GM12801 (cell line): ENCODE measurements at regions not wholly inside any gene's neighbourhood (a gene's known extent, or its start where the extent isn't known, plus 50 kb on each side); places are given as distances from the start of the nearest gene placed in this dataset.

Experiments used
- TF ChIP-seq, protein P1 (sequence below): IDR thresholded peaks from one replicate; pipeline ENCODE4 v1.5.1; 2011; ENCODE audit warnings: control low read depth; ENCODE audit not compliant: insufficient read length; ENCODE audit errors: extremely low read depth

DNA sequence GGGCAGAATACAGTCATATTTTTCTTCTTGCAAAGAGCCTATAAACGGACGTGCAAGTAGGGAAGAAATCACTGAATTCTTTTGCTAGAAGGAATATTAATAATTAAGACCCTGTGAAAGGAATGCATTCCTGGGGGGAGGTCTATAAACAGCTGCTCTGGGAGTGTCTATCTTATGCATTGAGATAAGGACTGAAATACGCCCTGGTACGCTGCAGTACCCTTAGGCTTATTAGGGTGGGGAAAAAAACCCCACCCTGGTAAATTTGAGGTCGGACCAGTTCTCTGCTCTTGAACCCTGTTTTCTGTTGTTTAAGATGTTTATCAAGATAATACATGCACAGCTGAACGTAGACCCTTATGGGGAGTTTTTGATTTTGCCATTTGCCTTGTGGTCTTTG lies 100.0 kb upstream of the KBTBD8 start:
- TF ChIP-seq, protein P1, sequence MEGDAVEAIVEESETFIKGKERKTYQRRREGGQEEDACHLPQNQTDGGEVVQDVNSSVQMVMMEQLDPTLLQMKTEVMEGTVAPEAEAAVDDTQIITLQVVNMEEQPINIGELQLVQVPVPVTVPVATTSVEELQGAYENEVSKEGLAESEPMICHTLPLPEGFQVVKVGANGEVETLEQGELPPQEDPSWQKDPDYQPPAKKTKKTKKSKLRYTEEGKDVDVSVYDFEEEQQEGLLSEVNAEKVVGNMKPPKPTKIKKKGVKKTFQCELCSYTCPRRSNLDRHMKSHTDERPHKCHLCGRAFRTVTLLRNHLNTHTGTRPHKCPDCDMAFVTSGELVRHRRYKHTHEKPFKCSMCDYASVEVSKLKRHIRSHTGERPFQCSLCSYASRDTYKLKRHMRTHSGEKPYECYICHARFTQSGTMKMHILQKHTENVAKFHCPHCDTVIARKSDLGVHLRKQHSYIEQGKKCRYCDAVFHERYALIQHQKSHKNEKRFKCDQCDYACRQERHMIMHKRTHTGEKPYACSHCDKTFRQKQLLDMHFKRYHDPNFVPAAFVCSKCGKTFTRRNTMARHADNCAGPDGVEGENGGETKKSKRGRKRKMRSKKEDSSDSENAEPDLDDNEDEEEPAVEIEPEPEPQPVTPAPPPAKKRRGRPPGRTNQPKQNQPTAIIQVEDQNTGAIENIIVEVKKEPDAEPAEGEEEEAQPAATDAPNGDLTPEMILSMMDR, result no peak

DNA sequence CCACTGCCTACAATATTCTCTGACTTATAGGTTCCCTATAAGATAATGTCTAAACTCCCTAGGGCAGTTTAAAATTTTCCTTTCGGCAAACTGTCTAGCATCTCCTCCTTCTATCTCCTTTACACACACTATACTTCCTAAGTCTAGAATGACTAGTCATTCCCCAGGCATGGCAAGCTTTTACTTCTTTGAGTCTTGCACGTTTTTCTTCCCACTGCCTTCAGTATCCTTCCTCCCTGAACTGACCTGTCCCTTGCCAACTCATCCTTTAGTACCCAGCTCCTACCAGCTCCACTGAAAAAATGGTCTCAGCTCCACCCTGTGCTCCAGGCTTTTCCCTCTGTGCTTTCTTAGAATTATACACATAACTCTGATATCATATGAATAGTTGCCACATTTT lies 93.8 kb upstream of the KBTBD8 start:
- TF ChIP-seq, protein P1, result no peak

DNA sequence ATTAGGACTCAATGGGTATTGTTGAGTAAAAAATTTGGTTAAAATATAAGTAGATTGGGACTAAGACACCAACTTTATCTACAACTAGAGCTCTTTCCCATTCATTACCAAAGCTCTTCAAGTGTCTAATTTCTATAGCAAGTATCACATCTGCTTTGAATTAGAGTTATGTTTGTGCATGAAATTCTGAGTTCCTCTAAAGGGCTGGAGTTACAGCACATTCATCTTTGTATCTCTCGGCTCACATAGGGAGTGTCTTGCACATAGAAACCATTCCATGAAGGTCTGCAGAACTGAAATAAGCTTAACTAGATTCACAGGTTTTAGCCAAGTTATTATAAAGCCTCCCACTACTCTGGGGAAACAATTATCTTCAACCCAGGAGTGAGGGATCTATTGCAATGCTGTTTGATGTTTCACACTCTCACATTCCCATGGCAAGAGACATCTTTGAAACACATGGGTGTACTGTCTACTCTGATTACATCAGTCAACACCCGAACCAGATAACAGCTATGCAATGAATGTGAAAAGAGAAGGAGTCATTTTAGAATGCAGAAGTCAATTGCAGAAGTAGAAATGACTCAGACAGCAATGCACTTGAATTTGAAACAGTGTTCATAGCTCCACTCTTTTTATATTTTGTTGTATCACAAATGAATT lies 93.1 kb upstream of the KBTBD8 start:
- TF ChIP-seq, protein P1, result no peak

DNA sequence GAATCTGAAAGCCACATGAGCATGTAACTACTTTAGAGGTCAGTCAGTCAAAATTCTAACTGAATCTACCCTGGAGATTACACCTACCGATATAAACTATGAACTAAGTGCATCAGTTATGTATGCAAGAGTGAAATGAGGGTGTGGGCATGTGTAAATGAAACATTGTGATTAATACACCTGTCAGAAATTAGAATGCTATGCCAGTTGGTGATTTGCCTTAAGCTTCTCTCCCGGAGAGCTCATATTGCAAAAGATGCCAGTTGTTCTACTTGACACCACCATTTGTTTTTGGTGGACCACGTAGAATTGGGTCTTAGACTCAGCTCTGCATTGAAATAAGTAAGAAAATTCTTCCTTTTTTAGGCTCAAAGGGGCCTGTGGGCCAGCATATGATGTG lies 91.0 kb upstream of the KBTBD8 start:
- TF ChIP-seq, protein P1, result no peak

DNA sequence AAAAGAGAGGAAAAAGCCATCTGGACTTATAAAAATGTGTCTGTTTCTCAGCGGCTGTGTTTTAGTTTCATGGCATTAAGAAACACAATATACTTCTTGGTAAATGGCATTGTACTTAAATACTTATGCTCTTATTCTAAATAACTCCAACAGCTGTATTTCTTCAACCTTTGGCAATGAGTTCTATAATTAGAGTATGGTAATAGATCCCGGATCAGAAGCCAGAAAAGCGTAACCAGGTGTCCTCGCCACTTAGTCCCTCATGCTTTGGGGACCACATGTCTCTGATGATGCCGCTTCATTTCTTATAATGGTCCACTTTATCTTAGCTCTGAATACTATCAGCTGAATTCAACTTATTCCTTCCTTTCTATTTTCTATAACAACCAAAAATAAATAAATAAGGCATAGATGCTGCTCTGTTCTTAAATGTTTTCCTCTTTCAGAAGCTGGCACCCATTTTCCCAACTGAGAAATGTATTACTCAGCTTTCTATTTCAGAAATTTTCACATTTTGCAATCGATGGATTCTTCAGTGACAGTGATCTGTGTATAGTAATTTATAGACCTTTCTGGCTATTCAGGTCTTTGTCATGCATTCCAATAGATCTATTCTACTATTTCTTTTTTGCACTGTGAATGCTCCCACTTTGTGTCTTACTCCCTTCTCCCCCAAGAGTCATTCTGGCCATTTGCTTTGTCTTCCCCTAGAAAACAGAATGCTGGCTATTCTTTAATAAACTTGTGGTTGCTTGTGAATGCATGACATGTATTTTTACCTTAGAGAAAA lies 87.6 kb upstream of the KBTBD8 start:
- TF ChIP-seq, protein P1, result no peak

DNA sequence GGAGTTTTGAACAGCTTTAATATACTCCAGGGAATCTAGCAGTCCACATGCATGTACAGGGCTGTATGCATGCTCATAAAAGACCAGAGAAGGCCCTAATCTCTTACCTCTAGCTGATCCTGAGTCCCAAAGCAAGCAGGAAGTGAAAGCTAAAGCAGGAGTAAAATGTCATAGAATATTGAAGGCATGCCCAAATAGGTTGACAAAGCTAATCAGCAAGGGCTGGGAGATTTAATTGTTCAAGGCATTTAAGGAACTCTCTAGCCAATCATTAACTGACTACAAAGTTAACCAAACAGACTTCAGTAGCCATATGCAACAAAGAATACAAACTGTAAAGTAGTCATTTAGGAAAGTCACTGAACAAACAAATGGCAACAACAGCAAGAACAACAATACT lies 85.8 kb upstream of the KBTBD8 start:
- TF ChIP-seq, protein P1, result no peak

DNA sequence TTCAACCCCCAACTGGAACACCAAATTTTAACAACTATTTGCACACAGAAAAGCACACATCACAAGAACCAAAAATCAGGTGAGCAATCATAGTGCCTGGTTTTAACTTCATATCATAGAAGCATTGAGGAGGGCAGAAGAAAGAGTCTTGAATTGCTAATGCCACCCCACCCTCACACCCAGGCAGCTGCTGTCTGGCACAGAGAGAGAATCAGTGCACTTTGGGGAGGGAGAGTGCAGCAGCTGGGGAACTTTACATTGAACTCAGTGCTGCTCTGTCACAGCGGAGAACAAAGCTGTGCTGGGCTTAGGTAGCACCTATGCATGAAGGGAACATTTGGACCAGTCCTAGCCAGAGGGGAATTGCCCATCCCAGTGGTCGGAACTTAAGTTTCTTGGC lies 76.0 kb upstream of the KBTBD8 start:
- TF ChIP-seq, protein P1, result no peak
